Stimulated activated naive CD4-positive, alpha-beta T cell treated with Interleukin-2 at 50 U/mL for 16 hours (primary cell): ENCODE measurements at regions not wholly inside any gene's neighbourhood (a gene's known extent, or its start where the extent isn't known, plus 50 kb on each side); places are given as distances from the start of the nearest gene placed in this dataset.

Experiments
- DNase-seq: peaks from one replicate; lab custom pipeline; 2025; lab: John Stamatoyannopoulos, UW

DNA sequence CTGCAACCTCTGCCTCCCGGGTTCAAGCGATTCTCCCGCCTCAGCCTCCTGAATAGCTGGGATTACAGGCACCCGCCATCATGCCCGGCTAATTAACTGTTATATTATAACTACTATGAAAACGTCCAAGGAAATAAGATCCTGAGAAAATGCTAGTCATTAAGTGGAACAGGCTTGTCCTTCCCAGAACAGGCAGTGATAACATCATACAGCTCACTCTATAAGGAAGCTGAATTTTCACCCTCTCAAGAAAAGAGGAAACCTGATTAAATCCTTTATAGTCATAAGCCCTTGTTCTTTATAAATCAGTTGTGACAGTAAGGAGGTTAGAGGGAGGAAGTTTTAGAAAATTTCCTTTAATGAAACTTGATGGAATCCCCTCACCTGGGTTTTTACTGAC lies 163.9 kb upstream of the CLINT1 start:
- no peak for DNase-seq

GRCh38 chr5:158022393-158022792 lies 163.4 kb upstream of the CLINT1 start:
- no peak for DNase-seq

GRCh38 chr5:158020555-158021418 lies 161.8 kb upstream of the CLINT1 start:
- DNase-seq = no peak

- no peak for DNase-seq
Measured at GRCh38 chr5:158017469-158017868, 158.5 kb upstream of the CLINT1 start.

- no peak for DNase-seq
Measured at GRCh38 chr5:158014372-158014771, 155.4 kb upstream of the CLINT1 start.

DNA sequence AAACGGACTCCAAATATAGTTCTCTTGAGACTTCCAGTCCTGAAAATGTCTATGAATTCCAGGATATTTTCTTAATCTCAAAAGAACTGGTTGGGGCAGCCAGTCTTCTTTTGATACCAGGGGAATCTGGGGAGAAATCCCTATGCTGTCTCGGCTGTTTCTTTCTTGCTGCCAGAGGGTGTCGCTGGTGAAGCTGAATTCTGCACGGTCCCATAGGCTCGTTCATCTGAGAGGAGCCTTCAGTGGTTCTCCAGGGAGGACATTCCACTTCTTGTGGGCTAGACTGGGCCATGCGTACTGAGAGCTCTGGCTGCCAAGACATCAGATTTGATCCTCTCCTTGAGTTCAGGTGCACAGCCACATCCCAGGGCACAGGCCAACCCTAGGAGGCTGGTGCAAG lies 155.0 kb upstream of the CLINT1 start:
- DNase-seq = no peak

DNA sequence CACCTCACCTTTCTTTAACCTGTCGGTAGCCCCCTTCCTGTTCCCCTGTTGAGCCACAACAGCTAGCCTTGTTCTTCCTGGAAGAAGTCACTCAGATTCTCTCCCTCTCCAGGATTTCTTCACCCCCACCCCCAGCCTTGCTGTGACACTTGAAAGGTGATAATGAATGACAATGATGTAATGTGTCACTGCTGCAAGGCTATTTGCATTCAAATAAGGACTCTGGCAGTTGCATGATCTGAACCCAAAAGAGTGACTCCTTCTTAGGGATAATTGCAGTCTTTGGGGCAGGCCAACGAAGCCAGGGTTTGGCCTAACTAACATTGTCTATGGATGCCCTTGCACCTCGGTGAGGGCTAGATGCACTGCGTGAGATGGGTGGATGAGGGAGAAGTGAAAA lies 154.4 kb upstream of the CLINT1 start:
- no peak for DNase-seq

DNA sequence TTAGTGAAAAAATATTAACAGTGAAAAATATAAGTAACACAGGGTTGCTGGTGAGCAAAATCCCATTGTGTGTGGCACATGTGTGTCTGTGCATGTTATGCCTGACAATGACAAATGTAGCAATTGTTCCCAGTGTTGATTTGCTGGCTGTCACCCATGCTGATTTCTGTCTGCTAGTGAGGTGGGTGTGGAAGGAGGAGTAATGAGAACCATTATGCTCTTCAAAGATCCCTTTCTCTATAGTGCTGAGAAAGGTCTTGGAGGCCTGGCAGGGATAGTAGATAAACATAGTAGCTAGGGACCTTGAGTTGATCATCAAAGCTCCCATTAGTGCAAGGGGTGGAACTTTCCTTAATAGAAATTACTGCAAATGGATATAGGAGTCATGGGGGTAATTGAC lies 152.5 kb upstream of the CLINT1 start:
- no peak for DNase-seq

DNA sequence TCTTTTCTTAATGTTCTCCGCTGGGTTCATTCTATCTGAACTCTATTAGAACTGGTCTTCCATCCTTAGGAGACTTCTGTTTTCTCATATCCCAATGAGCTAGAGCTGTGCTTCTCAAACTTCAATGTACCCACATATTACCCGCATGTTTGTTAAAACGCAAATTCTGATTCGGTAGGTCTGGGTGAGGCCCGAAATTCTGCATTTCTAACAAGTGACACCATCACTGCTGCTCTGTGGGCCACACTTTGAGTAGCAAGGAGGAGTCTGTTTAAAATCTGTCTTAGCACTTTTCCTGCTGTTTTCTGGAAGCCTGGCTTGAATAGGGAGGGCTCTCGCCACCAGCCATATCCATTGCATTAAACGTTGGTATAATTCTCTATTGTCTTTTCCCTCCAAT lies 151.9 kb upstream of the CLINT1 start:
- no peak for DNase-seq

GRCh38 chr5:158007336-158007735 lies 148.4 kb upstream of the CLINT1 start:
- no peak for DNase-seq

DNA sequence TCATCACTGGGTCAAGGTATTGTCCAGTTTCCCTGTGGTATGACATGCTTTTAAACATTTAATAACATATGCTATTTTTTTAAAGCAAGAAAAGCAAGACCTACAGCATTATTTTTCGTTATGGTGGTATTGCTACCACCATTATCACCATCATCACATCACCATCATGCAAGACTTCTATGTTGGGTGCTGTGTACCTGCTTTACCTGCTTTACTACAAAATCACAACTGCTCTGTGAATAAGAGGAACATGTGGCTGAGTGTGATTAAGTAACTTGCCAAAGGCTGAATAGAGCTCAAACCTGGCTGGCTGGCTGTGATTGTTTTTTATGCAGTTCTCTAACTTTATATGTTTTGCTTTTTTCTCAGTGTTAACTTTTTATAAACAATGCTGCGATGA lies 140.8 kb upstream of the CLINT1 start:
- no peak for DNase-seq

GRCh38 chr5:157997991-157998504 lies 139.1 kb upstream of the CLINT1 start:
- no peak for DNase-seq

DNA sequence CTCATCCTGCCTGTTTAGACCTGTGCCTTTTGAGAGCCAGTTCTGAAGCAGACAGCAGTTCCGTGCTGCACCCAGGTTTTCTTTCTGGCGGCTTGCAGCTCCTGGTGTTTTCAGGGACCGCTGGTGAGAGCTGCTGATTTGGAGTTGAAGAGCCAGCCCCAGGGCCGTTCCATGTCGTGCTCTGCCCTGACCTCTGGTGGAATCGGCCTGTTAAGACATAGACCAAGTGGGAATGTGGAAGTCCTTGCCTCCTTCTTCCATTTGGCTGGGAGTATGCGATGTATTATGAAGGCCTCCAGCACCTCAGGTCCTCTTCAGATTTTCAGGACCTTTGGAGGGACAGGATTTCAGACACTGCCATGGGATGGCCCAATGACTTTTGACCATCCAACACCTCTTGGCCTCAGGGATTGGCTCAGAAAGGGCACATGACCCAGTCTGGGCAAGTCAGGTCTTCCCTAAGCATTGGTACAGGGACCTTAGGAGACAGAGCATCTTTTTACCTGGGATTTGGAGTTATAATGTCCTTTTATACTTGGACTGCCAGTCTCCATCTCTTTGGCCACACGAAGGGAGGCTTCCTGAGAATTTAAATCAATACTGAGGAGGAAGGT lies 136.1 kb upstream of the CLINT1 start:
- peak; percentile 24 for DNase-seq

- no peak for DNase-seq
Measured at GRCh38 chr5:157993986-157994691, 135.2 kb upstream of the CLINT1 start.

GRCh38 chr5:157993201-157993600 lies 134.3 kb upstream of the CLINT1 start:
- DNase-seq = no peak

DNA sequence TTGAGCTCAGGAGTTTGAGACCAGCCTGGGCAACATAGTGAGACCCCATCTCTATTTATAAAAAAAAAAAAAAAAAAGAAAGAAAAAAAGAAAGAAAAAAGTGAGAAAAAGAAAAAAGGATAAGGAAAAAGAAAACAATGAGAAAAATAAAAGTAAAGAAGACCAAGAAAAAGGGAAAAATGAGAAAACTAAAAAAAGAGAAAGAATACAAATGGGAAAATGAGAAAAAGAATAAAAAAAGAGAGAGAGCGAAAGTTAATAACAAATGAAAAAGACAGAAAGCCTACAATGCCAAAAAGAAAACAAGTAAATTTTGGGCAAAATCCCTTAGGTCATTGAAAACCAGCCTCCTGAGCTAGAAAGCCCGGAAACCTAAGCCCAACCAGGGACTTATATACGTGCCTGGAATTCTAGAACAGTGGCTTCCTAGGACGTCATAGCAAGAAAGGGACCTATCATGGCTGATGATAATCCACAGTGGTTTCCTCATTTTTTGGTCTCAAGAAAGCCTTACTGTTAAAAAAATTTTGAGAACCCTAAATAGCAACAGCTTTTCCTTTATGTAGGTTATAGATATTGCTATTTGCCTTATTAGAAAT lies 131.7 kb upstream of the CLINT1 start:
- no peak for DNase-seq

- DNase-seq = no peak
Measured at GRCh38 chr5:157989296-157989695, 130.4 kb upstream of the CLINT1 start.

- DNase-seq = no peak
Measured at GRCh38 chr5:157987259-157987658, 128.3 kb upstream of the CLINT1 start.

DNA sequence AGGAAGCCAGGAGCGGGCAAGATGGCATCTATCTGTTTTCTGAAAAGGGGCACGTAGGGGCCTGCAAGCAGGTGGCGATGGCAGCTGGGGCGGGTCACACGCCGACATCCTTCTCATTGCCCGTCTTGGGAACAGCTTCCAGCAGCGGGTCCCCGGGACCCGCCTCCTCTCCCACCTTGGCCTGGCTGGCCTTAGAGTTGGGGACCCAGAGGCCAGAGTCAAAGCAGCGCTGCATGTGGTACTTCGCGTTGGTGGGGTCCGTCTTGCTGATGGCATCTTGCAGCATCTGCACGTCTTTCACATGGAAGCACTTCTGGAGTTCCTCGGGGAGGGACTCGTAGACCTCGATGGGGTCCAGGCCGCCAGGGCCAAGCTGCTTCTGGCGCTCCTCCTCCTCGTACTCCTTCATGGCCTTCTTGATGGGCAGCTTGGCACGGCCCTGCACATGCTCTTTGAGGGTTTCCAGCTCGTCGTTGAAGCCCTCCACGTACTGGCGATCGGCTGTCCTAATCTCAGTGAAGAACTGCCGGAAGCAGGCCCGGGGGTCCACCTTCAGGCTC lies 127.6 kb upstream of the CLINT1 start:
- DNase-seq = no peak

- DNase-seq = no peak
Measured at GRCh38 chr5:157984611-157985010, 125.7 kb upstream of the CLINT1 start.

DNA sequence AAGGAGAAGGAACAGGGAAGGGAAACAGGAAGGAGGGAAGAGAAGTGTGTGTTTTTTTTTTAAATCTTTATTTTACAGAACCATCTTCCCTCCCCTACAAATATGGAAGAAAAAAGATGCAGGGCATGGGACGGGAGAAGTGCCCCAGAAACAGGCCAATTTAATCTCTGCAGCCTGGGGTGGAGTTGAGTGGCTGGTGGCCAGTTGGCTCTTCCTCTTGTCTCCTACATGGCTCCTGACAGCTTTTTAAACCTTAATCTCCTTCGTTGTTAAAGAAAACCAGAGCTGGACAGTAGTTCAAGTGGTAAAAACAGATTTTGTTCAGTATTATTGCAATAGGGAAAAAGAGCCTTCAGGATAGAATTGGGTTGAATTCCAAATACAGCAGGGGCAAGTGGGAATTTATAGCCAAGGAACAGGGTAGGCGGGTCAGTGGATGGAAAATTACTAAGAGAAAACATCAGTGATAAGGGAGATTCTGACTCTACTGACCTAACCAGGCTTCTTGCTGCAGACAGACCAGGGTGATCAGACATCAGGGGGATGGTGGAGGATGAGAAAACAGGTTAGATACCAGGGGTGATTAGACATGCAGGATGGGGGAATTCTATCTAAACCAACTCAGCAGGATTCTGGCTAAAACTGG lies 125.1 kb upstream of the CLINT1 start:
- no peak for DNase-seq

DNA sequence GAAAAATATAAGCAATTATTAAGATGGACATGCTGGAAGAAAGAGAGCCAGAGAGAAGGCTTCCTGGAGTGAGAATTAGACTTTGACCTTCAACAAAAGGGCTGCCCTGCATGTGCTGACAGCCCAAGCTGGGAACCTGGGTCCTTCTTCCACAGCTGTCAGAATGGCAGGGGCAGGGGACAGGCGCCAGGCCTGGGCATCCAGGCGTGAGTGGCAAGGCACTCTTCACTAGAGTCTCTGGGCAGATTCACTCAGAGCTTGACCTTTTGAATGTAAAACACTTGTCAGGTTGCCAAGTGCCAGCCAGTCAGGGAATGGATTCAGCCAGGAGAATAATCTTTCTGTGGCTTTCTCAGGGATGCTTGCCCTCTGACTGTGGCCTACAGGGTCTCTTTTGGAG lies 119.1 kb upstream of the CLINT1 start:
- DNase-seq = no peak
